GM18505 (cell line): ENCODE measurements at regions not wholly inside any gene's neighbourhood (a gene's known extent, or its start where the extent isn't known, plus 50 kb on each side); places are given as distances from the start of the nearest gene placed in this dataset.
"Not testable (repeated sequence)": the region's sequence is repeated elsewhere in the genome, so short reads cannot be mapped to it uniquely, and the experiment has no call there.

ENCODE experiments used
- ATAC-seq: cut with Tn5 transposase; IDR thresholded peaks from one replicate; pipeline ENCODE4 v1.9.1; 2021; ENCODE audit not compliant: unreplicated experiment
- POLR2A ChIP-seq: IDR thresholded peaks from 4 replicates; pipeline ENCODE4 v1.6.1; 2011; ENCODE audit warnings: borderline replicate concordance; ENCODE audit not compliant: insufficient read depth, insufficient read length; ENCODE audit errors: extremely low read depth

DNA sequence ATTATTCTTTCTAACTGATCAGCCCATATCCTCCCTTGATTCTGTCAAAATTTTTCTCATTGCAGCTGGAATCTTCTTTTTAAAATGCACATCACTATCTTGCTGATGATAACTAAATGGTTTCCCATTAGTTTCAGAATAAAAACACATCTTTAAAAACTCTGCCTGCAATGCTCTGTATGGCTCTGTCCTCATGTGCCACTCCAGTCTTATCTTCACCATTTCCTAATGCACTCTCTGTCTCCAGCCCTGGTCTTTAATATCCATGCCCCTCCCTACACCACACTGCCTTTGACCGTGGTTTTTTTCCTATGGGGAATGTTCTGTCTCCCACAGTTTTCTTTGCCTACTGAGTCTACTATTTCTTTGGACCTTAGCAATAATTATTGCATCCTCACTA lies 244.1 kb upstream of the ARSJ start:
- ATAC-seq, result no peak
- no peak for TF ChIP-seq POLR2A

- no peak for TF ChIP-seq POLR2A
- ATAC-seq, result no peak
Observed at GRCh38 chr4:114225436-114225835, 246.0 kb upstream of the ARSJ start.

DNA sequence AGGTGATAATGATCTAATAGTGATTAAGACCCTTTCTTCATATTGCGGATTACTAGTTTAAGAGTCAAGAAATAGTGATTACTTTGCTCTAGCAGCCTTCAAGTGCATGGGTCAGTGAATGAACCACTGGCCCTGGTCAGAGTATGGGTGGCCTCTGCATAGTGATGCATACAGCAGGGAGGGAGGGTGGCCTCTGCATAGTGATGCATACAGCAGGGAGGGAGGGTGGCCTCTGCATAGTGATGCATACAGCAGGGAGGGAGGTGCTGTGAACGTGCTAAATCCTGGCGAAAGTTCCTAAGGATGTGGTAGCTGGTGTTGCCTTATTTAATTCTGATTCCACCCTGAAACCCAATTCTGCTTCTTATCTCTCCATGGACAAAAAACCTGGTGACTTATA lies 246.7 kb upstream of the ARSJ start:
- no peak for TF ChIP-seq POLR2A
- no peak for ATAC-seq

DNA sequence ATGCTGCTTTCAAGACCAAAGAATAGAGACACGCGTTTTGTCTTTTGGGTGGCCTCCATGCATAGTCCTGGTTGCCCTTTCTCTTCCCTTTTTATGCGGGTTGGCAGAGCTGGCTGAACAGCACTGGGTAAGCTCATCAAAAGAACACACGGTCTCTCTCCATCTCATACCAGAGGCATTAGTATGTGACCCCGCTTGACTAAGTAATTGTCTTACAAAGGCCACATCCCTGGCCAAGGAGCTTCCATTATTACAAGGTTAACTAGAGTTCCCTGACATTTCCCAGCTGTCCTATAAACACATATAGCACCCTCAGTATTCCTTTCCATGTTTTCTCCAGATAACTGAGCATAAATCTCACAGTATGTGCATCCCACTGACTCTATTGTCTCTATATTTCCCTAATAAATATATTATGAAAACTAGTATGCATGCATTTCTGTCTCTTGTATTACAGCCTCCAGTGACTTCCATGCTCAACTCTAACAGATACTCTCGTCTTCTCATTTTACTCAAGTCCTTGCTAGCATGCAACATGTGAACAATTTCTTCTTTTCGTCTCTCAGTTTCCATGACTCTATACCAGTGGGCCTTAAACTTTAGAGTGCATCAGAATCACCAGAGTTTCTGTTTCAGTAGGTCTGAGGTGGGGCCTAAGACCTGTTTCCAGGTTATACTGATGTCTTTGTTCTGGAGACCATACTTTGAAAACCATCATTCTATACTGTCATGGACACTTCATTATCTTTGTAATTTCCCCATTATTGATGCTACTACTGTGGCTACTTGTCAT lies 247.7 kb upstream of the ARSJ start:
- ATAC-seq, result peak; percentile 96
- no peak for TF ChIP-seq POLR2A

DNA sequence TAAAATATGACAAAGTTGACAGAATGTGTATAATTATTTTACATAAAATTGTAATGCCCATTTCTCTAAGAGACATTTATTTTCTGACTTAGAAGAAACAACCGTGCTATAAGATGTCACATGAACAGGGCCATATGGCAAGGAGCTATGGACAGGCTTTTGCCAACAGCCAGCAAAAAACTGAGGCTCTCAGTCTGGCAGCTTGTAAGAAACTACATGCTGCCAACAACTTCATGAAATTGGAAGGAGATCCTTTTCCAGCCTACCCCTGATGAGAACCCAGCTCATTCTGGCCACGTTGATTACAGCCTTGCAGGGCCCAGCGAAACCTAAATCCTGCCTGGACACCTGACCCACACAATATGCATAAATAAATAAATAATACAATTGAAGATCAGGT lies 250.3 kb upstream of the ARSJ start:
- ATAC-seq, result no peak
- TF ChIP-seq POLR2A, result no peak

- ATAC-seq, result no peak
- no peak for TF ChIP-seq POLR2A
Observed at GRCh38 chr4:114236171-114236769, 256.8 kb upstream of the ARSJ start.

GRCh38 chr4:114237997-114238396 lies 258.6 kb upstream of the ARSJ start:
- no peak for TF ChIP-seq POLR2A
- no peak for ATAC-seq

DNA sequence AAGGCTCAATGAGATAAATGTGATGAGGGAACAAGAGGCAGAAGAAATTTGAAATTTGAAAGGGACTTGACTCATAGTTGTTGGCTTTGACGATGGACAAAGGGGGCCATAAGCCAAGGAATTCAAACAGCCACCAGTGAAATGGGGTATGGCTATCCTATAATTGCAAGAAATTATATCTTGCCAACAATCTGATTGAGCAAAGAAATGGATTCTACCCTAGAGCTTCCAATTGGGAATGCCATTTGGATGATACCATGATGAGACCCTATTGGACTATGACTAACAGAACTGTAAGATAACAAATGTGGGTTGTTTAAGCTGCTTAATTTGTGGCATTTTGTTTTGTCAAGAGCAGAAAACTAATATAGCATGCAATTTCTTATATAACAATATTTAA lies 270.1 kb upstream of the ARSJ start:
- ATAC-seq, result no peak

DNA sequence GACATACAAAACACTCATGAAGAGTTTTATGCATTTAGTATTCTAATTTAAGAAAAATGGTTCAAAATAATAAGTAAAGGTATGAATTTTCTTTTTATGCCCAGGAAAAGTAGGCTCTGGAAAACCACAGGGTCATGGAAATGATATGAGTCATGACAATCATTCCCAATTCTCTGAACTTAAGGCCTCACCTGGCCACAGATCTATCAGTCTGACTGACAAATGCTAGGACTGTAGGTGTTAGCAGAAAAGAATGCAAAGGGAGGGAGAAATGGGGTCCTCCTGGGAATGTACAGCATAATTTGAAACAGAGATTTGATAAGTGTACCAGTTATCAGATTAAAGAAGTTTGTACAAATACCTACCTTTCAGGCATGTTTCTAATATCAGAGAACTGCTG lies 270.5 kb upstream of the ARSJ start:
- TF ChIP-seq POLR2A, result no peak

More for the DNA sequence above, 270.1 kb upstream of the ARSJ start:
- TF ChIP-seq POLR2A, result no peak

GRCh38 chr4:114250439-114250891 lies 271.0 kb upstream of the ARSJ start:
- TF ChIP-seq POLR2A, result no peak
- no peak for ATAC-seq

More for the DNA sequence above, 270.5 kb upstream of the ARSJ start:
- no peak for ATAC-seq

DNA sequence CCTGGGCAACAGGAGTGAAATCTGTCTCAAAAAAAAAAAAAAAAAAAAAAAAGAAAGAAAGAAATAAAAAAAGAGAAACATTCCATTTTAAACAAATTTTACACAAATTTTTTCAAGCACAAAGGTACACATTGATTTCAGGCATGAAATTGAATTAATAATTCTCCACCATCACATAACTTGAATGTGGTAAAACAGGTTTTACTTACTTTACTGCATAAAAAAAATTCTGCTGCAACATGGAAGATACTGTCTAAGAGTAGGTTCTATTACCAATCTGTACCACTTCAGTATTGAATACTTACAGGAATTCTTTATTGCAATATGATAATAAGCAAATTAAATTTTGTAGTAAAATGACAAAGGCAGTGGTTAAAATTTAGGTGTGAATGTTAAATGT lies 271.6 kb upstream of the ARSJ start:
- no peak for ATAC-seq

GRCh38 chr4:114252499-114252898 lies 273.1 kb upstream of the ARSJ start:
- TF ChIP-seq POLR2A, result no peak
- no peak for ATAC-seq

More for the DNA sequence above, 271.6 kb upstream of the ARSJ start:
- TF ChIP-seq POLR2A, result no peak

GRCh38 chr4:114257501-114257900 lies 278.1 kb upstream of the ARSJ start:
- TF ChIP-seq POLR2A, result no peak
- ATAC-seq, result no peak

DNA sequence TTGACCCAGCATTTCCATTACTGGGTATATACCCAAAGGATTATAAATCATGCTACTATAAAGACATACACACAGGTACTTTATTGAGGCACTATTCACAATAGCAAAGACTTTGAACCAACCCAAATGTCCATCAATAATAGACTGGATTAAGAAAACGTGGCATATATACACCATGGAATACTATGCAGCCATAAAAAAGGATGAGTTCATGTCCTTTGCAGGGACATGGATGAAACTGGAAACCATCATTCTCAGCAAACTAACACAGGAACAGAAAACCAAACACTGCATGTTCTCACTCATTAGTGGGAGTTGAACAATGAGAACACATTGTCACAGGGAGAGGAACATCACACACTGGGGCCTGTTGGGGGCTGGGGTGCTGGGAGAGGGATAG lies 283.0 kb upstream of the ARSJ start:
- ATAC-seq, result not testable (repeated sequence)

DNA sequence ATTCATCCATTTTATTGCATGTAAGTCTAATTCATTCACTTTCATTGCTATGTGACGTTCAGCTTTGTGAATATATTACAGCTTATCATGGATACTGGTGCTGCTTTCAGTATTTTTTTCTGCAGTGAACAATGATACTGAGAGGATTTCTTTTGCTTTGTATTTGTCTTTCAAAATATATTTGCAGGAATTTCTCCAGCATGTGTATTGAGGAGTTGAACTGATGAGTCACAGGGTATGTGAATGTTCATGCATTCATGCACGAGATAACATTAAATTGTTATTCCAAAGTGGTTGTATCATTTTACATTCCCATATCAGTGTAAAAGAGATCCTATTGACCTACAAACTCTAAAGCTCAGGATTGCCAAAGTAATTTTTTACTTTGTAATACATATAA lies 283.8 kb upstream of the ARSJ start:
- no peak for ATAC-seq
- TF ChIP-seq POLR2A, result no peak

DNA sequence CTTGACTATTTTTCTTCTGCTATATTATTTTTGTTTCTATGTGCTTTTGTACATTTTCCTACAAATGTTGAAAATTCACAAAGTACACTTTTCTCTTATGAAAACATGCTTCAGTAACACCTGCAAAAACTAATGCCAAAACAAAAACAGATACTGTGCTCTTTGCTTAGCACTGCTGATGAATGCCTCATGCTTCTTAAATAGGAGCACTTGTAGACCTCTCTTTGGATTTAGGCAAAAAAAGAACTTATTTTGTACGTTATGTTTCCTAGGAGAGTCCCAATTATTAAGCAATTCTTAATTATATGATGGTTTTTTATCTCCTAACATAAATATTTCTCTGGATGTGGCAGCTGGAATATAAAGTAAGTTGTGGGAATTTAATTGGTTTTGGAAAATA lies 285.0 kb upstream of the ARSJ start:
- no peak for TF ChIP-seq POLR2A
- no peak for ATAC-seq
